Thoracic aorta (tissue), 2 donors: ENCODE measurements at regions not wholly inside any gene's neighbourhood (a gene's known extent, or its start where the extent isn't known, plus 50 kb on each side); places are given as distances from the start of the nearest gene placed in this dataset.

Experiments
- ATAC-seq: fragments of 150-250 bp; one replicate; pipeline ENCODE4 v1.8.0; 2017; ENCODE audit warnings: low read depth; ENCODE audit not compliant: insufficient number of reproducible peaks, low FRiP score
- DNase-seq: peaks from one replicate; pipeline ENCODE4 v3.0.0-alpha.2; 2020; ENCODE audit warnings: low spot score
- H3K27ac ChIP-seq, 2 donors: fragments of 200-600 bp; sonication (generic); 1 replicate in 1 of 2; 2 replicates in 1 of 2; pipeline ENCODE4 v1.5.1; 2016; ENCODE audit warnings: mild to moderate bottlenecking in 2 of 2, moderate library complexity in 2 of 2
- H3K27me3 ChIP-seq: fragments of 200-600 bp; sonication (generic); replicated peaks from 2 replicates; pipeline ENCODE4 v1.6.0; 2016; ENCODE audit warnings: mild to moderate bottlenecking; ENCODE audit not compliant: insufficient read depth
- H3K36me3 ChIP-seq: fragments of 200-600 bp; sonication (generic); one replicate; pipeline ENCODE4 v1.5.1; 2016
- H3K4me1 ChIP-seq, 2 donors: fragments of 200-600 bp; sonication (generic); 1 replicate in 1 of 2; 2 replicates in 1 of 2; pipeline versions ENCODE4 v1.5.1 to v1.6.0; 2016; ENCODE audit warnings: low read depth in 2 of 2, mild to moderate bottlenecking in 1 of 2; ENCODE audit not compliant: control insufficient read depth in 1 of 2
- H3K4me3 ChIP-seq: fragments of 200-600 bp; sonication (generic); 2 replicates; pipeline ENCODE4 v1.5.1; 2016; ENCODE audit warnings: mild to moderate bottlenecking
- H3K9me3 ChIP-seq: fragments of 200-600 bp; sonication (generic); 2 replicates; pipeline ENCODE4 v1.5.1; 2016
- CTCF ChIP-seq: fragments of 200-600 bp; sonication (generic); IDR thresholded peaks from one replicate; pipeline ENCODE4 v1.5.1; 2019; ENCODE audit warnings: antibody characterized with exemption

- Histone ChIP-seq H3K4me1 (peaks cover 2 to 8% of the 10 kb centered on the region in 2 donors), H3K9me3 (no peaks in the 10 kb centered on the region), H3K4me3 (no peak overlapping the region), H3K36me3 (no peaks in the 10 kb centered on the region), H3K27ac (no peak overlapping the region), H3K27me3 (no peaks in the 10 kb centered on the region)
- no peak for TF ChIP-seq CTCF
- DNase-seq (no peak), ATAC-seq (no peak)
Measured at GRCh38 chr15:38202361-38202760, 50.3 kb upstream of the SPRED1 start.
